HG03575 (cell line): ENCODE measurements at regions not wholly inside any gene's neighbourhood (a gene's known extent, or its start where the extent isn't known, plus 50 kb on each side); places are given as distances from the start of the nearest gene placed in this dataset.

Source experiments
- ATAC-seq: cut with Tn5 transposase; IDR thresholded peaks from one replicate; pipeline ENCODE4 v1.9.1; 2021; ENCODE audit not compliant: unreplicated experiment, insufficient number of reproducible peaks, low FRiP score; ENCODE audit errors: extremely low read depth

- ATAC-seq = no peak
Measured at GRCh38 chr12:77777274-77777673, 53.4 kb upstream of the NAV3 start.

GRCh38 chr12:77774761-77775160, 55.9 kb upstream of the NAV3 start:
- no peak for ATAC-seq

- no peak for ATAC-seq
Measured at GRCh38 chr12:77772676-77773298, 57.9 kb upstream of the NAV3 start.

- ATAC-seq = no peak
Measured at GRCh38 chr12:77768558-77768957, 62.1 kb upstream of the NAV3 start.

- ATAC-seq = no peak
Measured at GRCh38 chr12:77767756-77768343, 62.8 kb upstream of the NAV3 start.

- ATAC-seq = no peak
Measured at GRCh38 chr12:77767335-77767734, 63.4 kb upstream of the NAV3 start.

- no peak for ATAC-seq
Measured at GRCh38 chr12:77766224-77766623, 64.5 kb upstream of the NAV3 start.

GRCh38 chr12:77761286-77761685, 69.4 kb upstream of the NAV3 start:
- ATAC-seq = no peak

GRCh38 chr12:77760271-77761025, 70.2 kb upstream of the NAV3 start:
- ATAC-seq = no peak

- no peak for ATAC-seq
Measured at GRCh38 chr12:77754086-77754485, 76.6 kb upstream of the NAV3 start.

- ATAC-seq = no peak
Measured at GRCh38 chr12:77751939-77752338, 78.8 kb upstream of the NAV3 start.

GRCh38 chr12:77746096-77746495, 84.6 kb upstream of the NAV3 start:
- ATAC-seq = peak; percentile 100

- ATAC-seq = no peak
Measured at GRCh38 chr12:77745624-77746023, 85.1 kb upstream of the NAV3 start.

- no peak for ATAC-seq
Measured at GRCh38 chr12:77742631-77743030, 88.1 kb upstream of the NAV3 start.

- no peak for ATAC-seq
Measured at GRCh38 chr12:77741974-77742517, 88.6 kb upstream of the NAV3 start.

- ATAC-seq = no peak
Measured at GRCh38 chr12:77736219-77736965, 94.3 kb upstream of the NAV3 start.

- no peak for ATAC-seq
Measured at GRCh38 chr12:77734214-77734883, 96.3 kb upstream of the NAV3 start.

- no peak for ATAC-seq
Measured at GRCh38 chr12:77728018-77728417, 102.7 kb upstream of the NAV3 start.

GRCh38 chr12:77727442-77728001, 103.2 kb upstream of the NAV3 start:
- ATAC-seq = no peak
